ENCODE measurements at regions not wholly inside any gene's neighbourhood (a gene's known extent, or its start where the extent isn't known, plus 50 kb on each side); places are given as distances from the start of the nearest gene placed in this dataset.

DNA sequence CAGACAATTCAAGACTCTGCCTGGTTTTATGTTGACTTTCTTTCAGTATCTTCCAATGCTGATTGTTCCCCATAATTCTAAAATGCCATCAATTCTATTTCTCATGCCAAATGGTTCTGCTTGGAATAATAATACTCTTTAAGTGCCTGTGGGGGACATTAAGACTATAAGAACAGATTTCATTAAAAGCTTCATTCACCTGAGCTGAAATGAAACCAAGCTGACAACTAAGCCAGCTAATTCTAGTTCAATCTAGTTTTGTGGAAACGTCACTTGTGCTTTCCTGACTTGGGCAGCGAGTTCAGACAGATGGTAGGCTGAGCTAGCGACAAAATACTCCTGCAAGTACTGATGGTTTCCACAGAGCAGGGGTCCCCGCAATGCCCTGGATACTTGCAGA is 491.1 kb upstream of the RAB6C start:
- TF ChIP-seq CTCF (IDR thresholded peaks at IDR 0.05; ENCODE audit: low read depth, low read length) = no peak
- no peak for TF ChIP-seq EZH2phosphoT487 (IDR thresholded peaks at IDR 0.05; ENCODE audit: low read depth)
